Neural progenitor cell (in vitro differentiated cells): ENCODE measurements at regions not wholly inside any gene's neighbourhood (a gene's known extent, or its start where the extent isn't known, plus 50 kb on each side); places are given as distances from the start of the nearest gene placed in this dataset.
A peak's percentile ranks its signal among the peaks of the same experiment; 100 is the strongest.

Experiments
- DNase-seq: peaks from one replicate; pipeline ENCODE4 v3.0.0-alpha.2; 2016; ENCODE audit warnings: low spot score
- H2AFZ ChIP-seq: fragments of 200-600 bp; sonication (generic); replicated peaks from 2 replicates; pipeline ENCODE4 v1.6.1; 2016; ENCODE audit warnings: antibody characterized with exemption
- H3F3A ChIP-seq: fragments of 200-600 bp; sonication (generic); 2 replicates; pipeline ENCODE4 v1.6.1; 2016; ENCODE audit warnings: antibody characterized with exemption, low read depth
- H3K27ac ChIP-seq: fragments of 200-600 bp; sonication (generic); 2 replicates; pipeline ENCODE4 v1.5.1; 2016; ENCODE audit warnings: mild to moderate bottlenecking
- H3K27me3 ChIP-seq: fragments of 200-600 bp; sonication (generic); 2 replicates; pipeline ENCODE4 v1.6.1; 2016; ENCODE audit warnings: mild to moderate bottlenecking, moderate library complexity
- H3K36me3 ChIP-seq: fragments of 200-600 bp; sonication (generic); 2 replicates; pipeline ENCODE4 v1.5.1; 2016
- H3K4me1 ChIP-seq: fragments of 200-600 bp; sonication (generic); 2 replicates; pipeline ENCODE4 v1.6.1; 2016; ENCODE audit warnings: mixed run types
- H3K4me2 ChIP-seq: fragments of 200-600 bp; sonication (generic); 2 replicates; pipeline ENCODE4 v1.6.1; 2016
- H3K4me3 ChIP-seq: fragments of 200-600 bp; sonication (generic); 2 replicates; pipeline ENCODE4 v1.5.1; 2016
- H3K79me2 ChIP-seq: fragments of 200-600 bp; sonication (generic); 2 replicates; pipeline ENCODE4 v1.6.1; 2016; ENCODE audit warnings: low read depth
- H3K9ac ChIP-seq: fragments of 200-600 bp; sonication (generic); 2 replicates; pipeline ENCODE4 v1.6.1; 2016
- H3K9me3 ChIP-seq: fragments of 200-600 bp; sonication (generic); 2 replicates; pipeline ENCODE4 v1.5.1; 2016; ENCODE audit warnings: low read depth
- H4K20me1 ChIP-seq: fragments of 200-600 bp; sonication (generic); 2 replicates; pipeline ENCODE4 v1.6.1; 2016; ENCODE audit warnings: low read depth
- H3K27ac Mint-ChIP-seq: 3 replicates; pipeline ENCODE4 v1.8.0; 2021; ENCODE audit warnings: mixed read lengths
- H3K27me3 Mint-ChIP-seq: 2 replicates; pipeline ENCODE4 v1.8.0; 2022; ENCODE audit warnings: low read depth, mild to moderate bottlenecking, inconsistent platforms, moderate library complexity, mixed read lengths; ENCODE audit not compliant: insufficient read depth
- H3K36me3 Mint-ChIP-seq: 3 replicates; pipeline ENCODE4 v1.8.0; 2021; ENCODE audit warnings: mixed read lengths
- H3K4me1 Mint-ChIP-seq: 3 replicates; pipeline ENCODE4 v1.8.0; 2021; ENCODE audit warnings: mixed read lengths
- H3K4me3 Mint-ChIP-seq: 3 replicates; pipeline ENCODE4 v1.8.0; 2021; ENCODE audit warnings: mild to moderate bottlenecking, moderate library complexity, mixed read lengths
- H3K9me3 Mint-ChIP-seq: 3 replicates; pipeline ENCODE4 v1.8.0; 2020; ENCODE audit warnings: mixed read lengths
- CTCF ChIP-seq: fragments of 200-600 bp; sonication (generic); IDR thresholded peaks from 2 replicates; pipeline ENCODE4 v1.5.1; 2017; ENCODE audit warnings: antibody characterized with exemption, mild to moderate bottlenecking
- EZH2 ChIP-seq: fragments of 200-600 bp; sonication (generic); IDR thresholded peaks from 2 replicates; pipeline ENCODE4 v1.6.1; 2017; ENCODE audit warnings: antibody characterized with exemption, mild to moderate bottlenecking, moderate library complexity
- EZH2phosphoT487 ChIP-seq: fragments of 200-600 bp; sonication (generic); IDR thresholded peaks from 2 replicates; pipeline ENCODE4 v1.6.1; 2017; ENCODE audit warnings: antibody characterized with exemption

- Histone ChIP-seq H3F3A (peaks cover 3% of the 10 kb centered on the region), H3K4me1 (peaks cover 4% of the 10 kb centered on the region), H4K20me1 (peaks cover 2% of the 10 kb centered on the region), H3K4me2 (no peak overlapping the region), H3K9me3 (no peaks in the 10 kb centered on the region), H3K27ac (no peak overlapping the region), H3K27me3 (no peaks in the 10 kb centered on the region), H3K4me3 (no peak overlapping the region), H3K9ac (no peak overlapping the region), H3K36me3 (no peaks in the 10 kb centered on the region), H3K79me2 (no peaks in the 10 kb centered on the region), H2AFZ (no peak overlapping the region)
- Mint-ChIP-seq H3K4me1 (peaks cover 29% of the 10 kb centered on the region), H3K4me3 (no peak overlapping the region), H3K9me3 (peaks cover 3% of the 10 kb centered on the region), H3K27me3 (peaks cover 6% of the 10 kb centered on the region), H3K36me3 (no peaks in the 10 kb centered on the region), H3K27ac (peak overlapping the region; percentile 89)
- TF ChIP-seq EZH2phosphoT487: no peak
- TF ChIP-seq EZH2: no peak
- DNase-seq: no peak
Observed at GRCh38 chr14:101501858-101502615, 59.3 kb upstream of the DIO3 start.

GRCh38 chr14:101502761-101503392 is 58.4 kb upstream of the DIO3 start:
- H3K4me2 ChIP-seq: no peak overlapping the region
- peaks cover 3% of the 10 kb centered on the region for H3K9me3 Mint-ChIP-seq
- DNase-seq: no peak
- H3K4me1 ChIP-seq: no peaks in the 10 kb centered on the region
- no peaks in the 10 kb centered on the region for H4K20me1 ChIP-seq
- no peaks in the 10 kb centered on the region for H3K27me3 ChIP-seq
- H3F3A ChIP-seq: no peaks in the 10 kb centered on the region
- H3K4me3 Mint-ChIP-seq: no peak overlapping the region
- peak overlapping the region; percentile 50 for H3K27ac Mint-ChIP-seq
- TF ChIP-seq EZH2: no peak
- no peak for TF ChIP-seq CTCF
- no peak for TF ChIP-seq EZH2phosphoT487
- no peak overlapping the region for H3K27ac ChIP-seq
- no peak overlapping the region for H3K9ac ChIP-seq
- no peaks in the 10 kb centered on the region for H3K36me3 Mint-ChIP-seq
- H3K79me2 ChIP-seq: no peaks in the 10 kb centered on the region
- no peaks in the 10 kb centered on the region for H3K9me3 ChIP-seq
- H3K4me3 ChIP-seq: no peak overlapping the region
- H3K36me3 ChIP-seq: no peaks in the 10 kb centered on the region
- no peak overlapping the region for H2AFZ ChIP-seq
- peaks cover 9% of the 10 kb centered on the region for H3K27me3 Mint-ChIP-seq
- peaks cover 22% of the 10 kb centered on the region for H3K4me1 Mint-ChIP-seq

- Mint-ChIP-seq H3K27ac (no peak overlapping the region), H3K4me1 (peaks cover 17% of the 10 kb centered on the region), H3K9me3 (no peaks in the 10 kb centered on the region), H3K27me3 (peaks cover 9% of the 10 kb centered on the region), H3K36me3 (no peaks in the 10 kb centered on the region), H3K4me3 (no peak overlapping the region)
- no peak overlapping the region for H3K4me2 ChIP-seq
- no peaks in the 10 kb centered on the region for H4K20me1 ChIP-seq
- no peaks in the 10 kb centered on the region for H3K4me1 ChIP-seq
- no peak overlapping the region for H2AFZ ChIP-seq
- H3K79me2 ChIP-seq: no peaks in the 10 kb centered on the region
- H3K4me3 ChIP-seq: no peak overlapping the region
- no peaks in the 10 kb centered on the region for H3F3A ChIP-seq
- no peaks in the 10 kb centered on the region for H3K9me3 ChIP-seq
- no peaks in the 10 kb centered on the region for H3K27me3 ChIP-seq
- no peak overlapping the region for H3K9ac ChIP-seq
- no peak overlapping the region for H3K27ac ChIP-seq
- no peak for DNase-seq
- TF ChIP-seq EZH2phosphoT487 (no peak), CTCF (no peak), EZH2 (no peak)
- no peaks in the 10 kb centered on the region for H3K36me3 ChIP-seq
Observed at GRCh38 chr14:101503431-101504095, 57.7 kb upstream of the DIO3 start.
